WI38 (cell line): ENCODE measurements at regions not wholly inside any gene's neighbourhood (a gene's known extent, or its start where the extent isn't known, plus 50 kb on each side); places are given as distances from the start of the nearest gene placed in this dataset.
A peak's percentile ranks its signal among the peaks of the same experiment; 100 is the strongest.

Source experiments
- H3K4me3 ChIP-seq: 2 replicates; pipeline ENCODE4 v1.5.1; 2011; ENCODE audit warnings: low read depth, mild to moderate bottlenecking, control low read depth, low read length
- TF ChIP-seq, protein P1 (sequence below): IDR thresholded peaks from 2 replicates; pipeline ENCODE4 v1.5.1; 2012; ENCODE audit warnings: low read depth, mild to moderate bottlenecking, control low read depth, low read length

DNA sequence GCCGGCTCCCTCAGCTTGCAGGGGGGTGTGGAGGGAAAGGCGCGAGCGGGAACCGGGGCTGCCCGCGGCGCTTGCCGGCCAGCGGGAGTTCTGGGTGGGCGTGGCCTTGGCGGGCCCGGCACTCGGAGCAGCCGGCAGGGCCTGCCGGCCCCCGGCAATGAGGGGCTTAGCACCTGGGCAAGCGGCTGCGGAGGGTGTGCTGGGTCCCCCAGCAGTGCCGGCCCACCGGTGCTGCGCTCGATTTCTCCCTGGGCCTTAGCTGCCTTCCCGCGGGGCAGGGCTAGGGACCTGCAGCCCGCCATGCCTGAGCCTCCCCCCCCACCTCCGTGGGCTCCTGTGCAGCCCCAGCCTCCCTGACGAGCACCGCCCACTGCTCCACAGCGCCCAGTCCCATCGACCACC, 514.5 kb upstream of the GJE1 start:
- TF ChIP-seq, protein P1, sequence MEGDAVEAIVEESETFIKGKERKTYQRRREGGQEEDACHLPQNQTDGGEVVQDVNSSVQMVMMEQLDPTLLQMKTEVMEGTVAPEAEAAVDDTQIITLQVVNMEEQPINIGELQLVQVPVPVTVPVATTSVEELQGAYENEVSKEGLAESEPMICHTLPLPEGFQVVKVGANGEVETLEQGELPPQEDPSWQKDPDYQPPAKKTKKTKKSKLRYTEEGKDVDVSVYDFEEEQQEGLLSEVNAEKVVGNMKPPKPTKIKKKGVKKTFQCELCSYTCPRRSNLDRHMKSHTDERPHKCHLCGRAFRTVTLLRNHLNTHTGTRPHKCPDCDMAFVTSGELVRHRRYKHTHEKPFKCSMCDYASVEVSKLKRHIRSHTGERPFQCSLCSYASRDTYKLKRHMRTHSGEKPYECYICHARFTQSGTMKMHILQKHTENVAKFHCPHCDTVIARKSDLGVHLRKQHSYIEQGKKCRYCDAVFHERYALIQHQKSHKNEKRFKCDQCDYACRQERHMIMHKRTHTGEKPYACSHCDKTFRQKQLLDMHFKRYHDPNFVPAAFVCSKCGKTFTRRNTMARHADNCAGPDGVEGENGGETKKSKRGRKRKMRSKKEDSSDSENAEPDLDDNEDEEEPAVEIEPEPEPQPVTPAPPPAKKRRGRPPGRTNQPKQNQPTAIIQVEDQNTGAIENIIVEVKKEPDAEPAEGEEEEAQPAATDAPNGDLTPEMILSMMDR = no peak
- H3K4me3 ChIP-seq = no peak overlapping the region

DNA sequence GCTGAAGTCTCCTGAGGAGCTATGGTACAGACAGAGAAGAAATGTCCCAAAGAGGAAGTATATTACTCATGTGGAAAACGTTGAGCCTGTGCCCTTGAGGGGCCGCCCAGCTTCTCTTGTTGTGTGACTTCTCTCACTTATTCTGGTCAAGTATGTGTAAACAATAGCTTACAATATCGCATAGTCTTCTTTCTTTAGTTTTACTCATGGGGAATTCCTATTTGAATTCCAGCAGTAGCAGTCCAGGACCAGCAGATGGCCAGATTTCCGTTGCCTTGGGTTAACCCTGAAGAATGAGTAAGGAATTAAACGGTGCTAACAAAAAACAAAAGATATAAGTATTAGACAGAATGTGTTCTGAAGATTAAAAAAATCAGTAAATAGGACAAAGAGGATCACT, 522.0 kb upstream of the GJE1 start:
- TF ChIP-seq, protein P1 = peak; percentile 59
- H3K4me3 ChIP-seq = no peak overlapping the region

DNA sequence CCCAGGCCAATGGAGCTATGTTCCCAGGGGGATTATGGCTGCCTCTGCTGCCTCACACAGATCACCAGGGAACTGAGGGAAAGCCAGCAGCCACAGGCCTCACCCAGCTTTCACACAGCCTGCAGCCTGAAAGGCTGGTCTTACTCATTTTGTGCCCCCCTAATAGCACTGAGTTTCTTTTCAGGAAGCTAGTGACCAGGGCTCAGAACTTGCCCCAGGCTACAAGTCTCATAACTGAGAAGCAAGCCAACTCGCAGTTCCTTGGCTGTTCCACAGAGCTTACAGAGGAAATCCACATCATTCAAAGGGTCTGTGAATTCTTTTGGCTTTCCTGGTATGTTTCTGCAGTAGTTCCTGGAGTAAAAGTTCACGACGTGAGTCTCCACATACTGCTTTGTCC, 524.8 kb upstream of the GJE1 start:
- TF ChIP-seq, protein P1 = no peak

DNA sequence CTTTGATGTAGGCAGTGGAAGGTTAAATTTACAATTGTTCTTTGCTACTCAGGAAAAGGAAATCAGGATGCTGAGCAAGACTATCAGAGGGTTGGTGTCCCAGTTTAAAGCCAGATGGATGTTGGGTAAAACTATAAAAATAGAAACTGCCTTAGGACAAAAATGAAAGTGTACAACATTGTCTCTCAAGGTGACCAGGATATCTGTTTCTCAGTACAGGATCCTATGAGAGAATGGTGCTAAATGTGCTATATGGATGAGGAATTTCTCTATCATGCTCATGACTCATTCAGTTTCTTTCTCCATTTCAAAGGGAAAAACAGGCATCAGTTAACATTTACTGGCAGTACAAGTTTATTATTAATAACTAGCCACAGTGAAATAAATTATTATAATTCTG, 534.2 kb upstream of the GJE1 start:
- H3K4me3 ChIP-seq = no peak overlapping the region
- TF ChIP-seq, protein P1 = no peak

More for the DNA sequence above, 524.8 kb upstream of the GJE1 start:
- no peak overlapping the region for H3K4me3 ChIP-seq

DNA sequence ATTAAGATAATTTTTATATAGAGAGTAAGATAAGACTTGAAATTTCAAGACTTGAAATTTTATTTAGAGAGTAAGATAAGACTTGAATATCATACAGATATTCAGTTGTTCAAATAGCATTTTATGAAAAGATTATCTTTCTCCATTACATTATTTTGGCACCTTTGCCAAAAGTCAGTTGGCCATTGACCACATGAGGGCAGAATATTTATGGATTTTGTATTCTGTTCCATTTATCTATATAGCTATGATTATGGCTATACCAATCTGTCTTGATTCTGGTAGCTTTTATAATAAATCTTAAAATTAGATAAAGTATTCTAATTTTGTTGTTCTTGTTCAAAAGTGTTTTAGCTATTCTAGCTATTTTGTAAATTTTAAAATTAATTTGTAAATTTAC, 537.9 kb upstream of the GJE1 start:
- H3K4me3 ChIP-seq = no peak overlapping the region
- TF ChIP-seq, protein P1 = no peak

DNA sequence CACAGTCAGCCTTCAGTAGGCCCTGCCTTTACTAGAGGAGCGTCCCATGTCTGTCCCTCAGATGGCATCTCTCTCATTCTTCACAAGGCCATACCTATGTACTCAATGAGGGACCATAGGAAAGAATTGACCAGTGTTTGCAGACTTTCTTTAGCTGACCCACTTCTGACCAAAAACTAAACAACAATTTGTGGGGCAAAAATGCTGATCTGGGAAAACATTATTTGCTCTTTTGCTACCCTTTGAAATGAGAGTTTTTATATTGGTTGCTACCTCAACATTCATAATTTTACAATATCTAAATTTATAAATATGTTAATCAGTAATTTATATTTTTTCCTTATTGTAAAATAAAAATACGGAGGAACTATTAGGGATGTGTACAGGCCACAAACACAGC, 539.4 kb upstream of the GJE1 start:
- H3K4me3 ChIP-seq = no peak overlapping the region
- TF ChIP-seq, protein P1 = no peak

DNA sequence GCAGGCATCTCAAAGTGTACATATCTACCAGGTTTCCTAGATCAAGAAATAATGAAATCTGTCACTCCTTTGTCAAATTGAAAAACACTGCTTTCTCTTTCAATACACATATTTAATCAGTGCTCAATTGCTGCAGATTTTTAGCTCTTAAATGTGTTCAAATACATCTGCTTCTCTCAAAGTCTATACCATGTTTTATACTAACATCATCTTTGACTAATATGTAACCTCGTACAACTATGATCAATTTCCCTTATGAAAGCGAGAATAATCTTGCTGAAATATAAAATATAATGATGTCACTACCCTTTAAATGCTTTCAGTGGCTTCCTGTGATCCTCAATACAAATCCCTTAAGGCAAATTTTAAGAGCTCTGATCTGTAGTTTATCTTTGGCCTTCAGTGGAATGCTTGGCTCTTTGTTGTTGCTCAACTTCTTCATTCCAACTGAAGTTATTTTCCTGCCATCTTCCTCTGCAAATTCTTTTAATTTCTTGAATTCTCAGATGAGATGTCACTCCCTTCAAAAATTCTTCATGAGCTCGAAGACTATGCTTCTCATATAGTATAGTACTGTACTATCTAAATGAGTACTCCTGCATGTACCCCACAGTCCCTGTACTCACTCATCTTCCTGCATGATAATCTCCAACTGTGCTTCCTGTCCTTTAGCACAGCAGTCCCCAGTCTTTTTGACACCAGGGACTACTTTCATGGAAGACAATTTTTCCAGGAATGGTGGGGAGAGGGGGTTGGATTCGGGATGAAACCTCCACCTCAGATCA, 545.1 kb upstream of the GJE1 start:
- TF ChIP-seq, protein P1 = no peak
- no peak overlapping the region for H3K4me3 ChIP-seq
